ENCODE measurements at regions not wholly inside any gene's neighbourhood (a gene's known extent, or its start where the extent isn't known, plus 50 kb on each side); places are given as distances from the start of the nearest gene placed in this dataset.
"Not testable (repeated sequence)": the region's sequence is repeated elsewhere in the genome, so short reads cannot be mapped to it uniquely, and the experiment has no call there.

- no peaks in the 10 kb centered on the region for H3K36me3 ChIP-seq (ENCODE audit: insufficient read depth, low read length)
- H3K4me3 ChIP-seq (ENCODE audit: low read length): no peak overlapping the region
- H3K9me3 ChIP-seq (ENCODE audit: low read length): no peaks in the 10 kb centered on the region
- H2AFZ ChIP-seq (ENCODE audit: low read depth, low read length): no peak overlapping the region
- H3K27me3 ChIP-seq (ENCODE audit: insufficient read depth, low read length): peaks cover 2% of the 10 kb centered on the region
- H3K4me1 ChIP-seq (ENCODE audit: insufficient read depth, low read length): no peaks in the 10 kb centered on the region
These were observed 646.3 kb upstream of the DPP6 start for GRCh38 chr7:153405704-153406485.

GRCh38 chr7:153406486-153406872 lies 645.7 kb upstream of the DPP6 start:
- Histone ChIP-seq H3K36me3 (ENCODE audit: insufficient read depth, low read length) (no peaks in the 10 kb centered on the region), H3K9me3 (ENCODE audit: low read length) (no peaks in the 10 kb centered on the region), H3K4me3 (ENCODE audit: low read length) (no peak overlapping the region), H3K27me3 (ENCODE audit: insufficient read depth, low read length) (peaks cover 2% of the 10 kb centered on the region), H2AFZ (ENCODE audit: low read depth, low read length) (no peak overlapping the region), H3K4me1 (ENCODE audit: insufficient read depth, low read length) (no peaks in the 10 kb centered on the region)

GRCh38 chr7:153407291-153408046 lies 644.7 kb upstream of the DPP6 start:
- H3K36me3 ChIP-seq (ENCODE audit: insufficient read depth, low read length): no peaks in the 10 kb centered on the region
- peaks cover 2% of the 10 kb centered on the region for H3K27me3 ChIP-seq (ENCODE audit: insufficient read depth, low read length)
- H2AFZ ChIP-seq (ENCODE audit: low read depth, low read length): no peak overlapping the region
- no peaks in the 10 kb centered on the region for H3K4me1 ChIP-seq (ENCODE audit: insufficient read depth, low read length)
- no peaks in the 10 kb centered on the region for H3K9me3 ChIP-seq (ENCODE audit: low read length)
- no peak overlapping the region for H3K4me3 ChIP-seq (ENCODE audit: low read length)

- Histone ChIP-seq H3K9me3 (ENCODE audit: low read length) (no peaks in the 10 kb centered on the region), H3K36me3 (ENCODE audit: insufficient read depth, low read length) (no peaks in the 10 kb centered on the region), H3K4me1 (ENCODE audit: insufficient read depth, low read length) (no peaks in the 10 kb centered on the region), H3K27me3 (ENCODE audit: insufficient read depth, low read length) (peaks cover 2% of the 10 kb centered on the region), H2AFZ (ENCODE audit: low read depth, low read length) (no peak overlapping the region), H3K4me3 (ENCODE audit: low read length) (no peak overlapping the region)
These were observed 643.5 kb upstream of the DPP6 start for GRCh38 chr7:153408360-153409335.

GRCh38 chr7:153409567-153410342 lies 642.4 kb upstream of the DPP6 start:
- not testable (repeated sequence) for H3K27me3 ChIP-seq (ENCODE audit: insufficient read depth, low read length); H3K36me3 ChIP-seq (ENCODE audit: insufficient read depth, low read length); H3K9me3 ChIP-seq (ENCODE audit: low read length); H2AFZ ChIP-seq (ENCODE audit: low read depth, low read length); H3K4me3 ChIP-seq (ENCODE audit: low read length); H3K4me1 ChIP-seq (ENCODE audit: insufficient read depth, low read length)

- not testable (repeated sequence) for H3K36me3 ChIP-seq (ENCODE audit: insufficient read depth, low read length); H2AFZ ChIP-seq (ENCODE audit: low read depth, low read length); H3K4me3 ChIP-seq (ENCODE audit: low read length); H3K4me1 ChIP-seq (ENCODE audit: insufficient read depth, low read length); H3K27me3 ChIP-seq (ENCODE audit: insufficient read depth, low read length); H3K9me3 ChIP-seq (ENCODE audit: low read length)
These were observed 641.1 kb upstream of the DPP6 start for GRCh38 chr7:153410997-153411642.

- H3K4me3 ChIP-seq (ENCODE audit: low read length); H2AFZ ChIP-seq (ENCODE audit: low read depth, low read length); H3K4me1 ChIP-seq (ENCODE audit: insufficient read depth, low read length); H3K36me3 ChIP-seq (ENCODE audit: insufficient read depth, low read length); H3K9me3 ChIP-seq (ENCODE audit: low read length); H3K27me3 ChIP-seq (ENCODE audit: insufficient read depth, low read length): not testable (repeated sequence)
These were observed 639.9 kb upstream of the DPP6 start for GRCh38 chr7:153412114-153412823.

GRCh38 chr7:153412824-153413198 lies 639.4 kb upstream of the DPP6 start:
- not testable (repeated sequence) for H3K27me3 ChIP-seq (ENCODE audit: insufficient read depth, low read length); H3K4me3 ChIP-seq (ENCODE audit: low read length); H3K36me3 ChIP-seq (ENCODE audit: insufficient read depth, low read length); H3K4me1 ChIP-seq (ENCODE audit: insufficient read depth, low read length); H2AFZ ChIP-seq (ENCODE audit: low read depth, low read length); H3K9me3 ChIP-seq (ENCODE audit: low read length)

- peaks cover 2% of the 10 kb centered on the region for H3K27me3 ChIP-seq (ENCODE audit: insufficient read depth, low read length)
- H3K9me3 ChIP-seq (ENCODE audit: low read length): no peaks in the 10 kb centered on the region
- no peak overlapping the region for H2AFZ ChIP-seq (ENCODE audit: low read depth, low read length)
- H3K4me1 ChIP-seq (ENCODE audit: insufficient read depth, low read length): no peaks in the 10 kb centered on the region
- no peak overlapping the region for H3K4me3 ChIP-seq (ENCODE audit: low read length)
- H3K36me3 ChIP-seq (ENCODE audit: insufficient read depth, low read length): no peaks in the 10 kb centered on the region
These were observed 639.0 kb upstream of the DPP6 start for GRCh38 chr7:153413199-153413539.

- H3K9me3 ChIP-seq (ENCODE audit: low read length): no peaks in the 10 kb centered on the region
These were observed 638.5 kb upstream of the DPP6 start for GRCh38 chr7:153413540-153414287.

GRCh38 chr7:153414288-153414629 lies 637.9 kb upstream of the DPP6 start:
- Histone ChIP-seq H3K4me3 (ENCODE audit: low read length) (no peak overlapping the region), H3K9me3 (ENCODE audit: low read length) (no peaks in the 10 kb centered on the region), H3K36me3 (ENCODE audit: insufficient read depth, low read length) (no peaks in the 10 kb centered on the region), H2AFZ (ENCODE audit: low read depth, low read length) (no peak overlapping the region), H3K27me3 (ENCODE audit: insufficient read depth, low read length) (peaks cover 2% of the 10 kb centered on the region), H3K4me1 (ENCODE audit: insufficient read depth, low read length) (no peaks in the 10 kb centered on the region)

More at GRCh38 chr7:153413540-153414287, 638.5 kb upstream of the DPP6 start:
- peaks cover 2% of the 10 kb centered on the region for H3K27me3 ChIP-seq (ENCODE audit: insufficient read depth, low read length)
- no peak overlapping the region for H3K4me3 ChIP-seq (ENCODE audit: low read length)
- H3K36me3 ChIP-seq (ENCODE audit: insufficient read depth, low read length): no peaks in the 10 kb centered on the region
- no peaks in the 10 kb centered on the region for H3K4me1 ChIP-seq (ENCODE audit: insufficient read depth, low read length)
- no peak overlapping the region for H2AFZ ChIP-seq (ENCODE audit: low read depth, low read length)

All from neuron (in vitro differentiated cells).